Gastroesophageal sphincter (tissue), 4 donors: ENCODE measurements at regions not wholly inside any gene's neighbourhood (a gene's known extent, or its start where the extent isn't known, plus 50 kb on each side); places are given as distances from the start of the nearest gene placed in this dataset.

Experiments
- ATAC-seq: fragments of 150-250 bp; one replicate; pipeline ENCODE4 v1.9.1; 2016; ENCODE audit warnings: mild to moderate bottlenecking, moderate library complexity
- H3K27ac ChIP-seq, 4 donors: fragments of 200-600 bp; sonication (generic) in 3 of 4; 1 replicate in 3 of 4; 2 replicates in 1 of 4; pipeline ENCODE4 v1.5.1; 2016 to 2019
- H3K27me3 ChIP-seq: fragments of 200-600 bp; sonication (generic); one replicate; pipeline ENCODE4 v1.5.1; 2019
- H3K36me3 ChIP-seq, 2 donors: fragments of 200-600 bp; sonication (generic); one replicate each; pipeline ENCODE4 v1.5.1; 2019; ENCODE audit warnings: control low read depth in 1 of 2
- H3K4me1 ChIP-seq, 3 donors: fragments of 200-600 bp; sonication (generic); 1 replicate in 2 of 3; 2 replicates in 1 of 3; pipeline ENCODE4 v1.5.1; 2016 to 2019; ENCODE audit warnings: control low read depth in 2 of 3
- H3K4me3 ChIP-seq, 2 donors: fragments of 200-600 bp; sonication (generic); one replicate each; pipeline ENCODE4 v1.5.1; 2019; ENCODE audit warnings: mild to moderate bottlenecking in 1 of 2, moderate library complexity in 1 of 2
- H3K9me3 ChIP-seq, 3 donors: fragments of 200-600 bp; sonication (generic); one replicate each; pipeline ENCODE4 v1.5.1; 2017 to 2019; ENCODE audit warnings: control low read depth in 2 of 3
- EP300 ChIP-seq: sonication (generic); formaldehyde crosslinking; IDR thresholded peaks from one replicate; pipeline ENCODE4 v1.6.1; 2017; ENCODE audit warnings: antibody characterized with exemption, mild to moderate bottlenecking
- POLR2A ChIP-seq, 2 donors: fragments of 450-650 bp; IDR thresholded peaks; one replicate each; pipeline ENCODE4 v1.6.1; 2017; ENCODE audit warnings: antibody characterized with exemption in 2 of 2, mild to moderate bottlenecking in 2 of 2, moderate library complexity in 1 of 2
- POLR2AphosphoS5 ChIP-seq: sonication (generic); formaldehyde crosslinking; IDR thresholded peaks from one replicate; pipeline ENCODE4 v1.6.1; 2017; ENCODE audit warnings: antibody characterized with exemption
- WGBS, 2 donors: methylation state at CpG; one replicate each; pipeline ENCODE4 v1.1.5; 2018; ENCODE audit warnings: low coverage in 1 of 2; 5-methylcytosine and 5-hydroxymethylcytosine counted together
- TF ChIP-seq, protein P1 (sequence below), 4 experiments: fragments of 200-600 bp in 2 of 4; fragments of 450-650 bp in 2 of 4; sonication (generic) in 1 of 4; IDR thresholded peaks; one replicate each; pipeline ENCODE4 v1.5.1; 2017 to 2019; ENCODE audit warnings: antibody characterized with exemption in 4 of 4, mild to moderate bottlenecking in 2 of 4, moderate library complexity in 2 of 4

DNA sequence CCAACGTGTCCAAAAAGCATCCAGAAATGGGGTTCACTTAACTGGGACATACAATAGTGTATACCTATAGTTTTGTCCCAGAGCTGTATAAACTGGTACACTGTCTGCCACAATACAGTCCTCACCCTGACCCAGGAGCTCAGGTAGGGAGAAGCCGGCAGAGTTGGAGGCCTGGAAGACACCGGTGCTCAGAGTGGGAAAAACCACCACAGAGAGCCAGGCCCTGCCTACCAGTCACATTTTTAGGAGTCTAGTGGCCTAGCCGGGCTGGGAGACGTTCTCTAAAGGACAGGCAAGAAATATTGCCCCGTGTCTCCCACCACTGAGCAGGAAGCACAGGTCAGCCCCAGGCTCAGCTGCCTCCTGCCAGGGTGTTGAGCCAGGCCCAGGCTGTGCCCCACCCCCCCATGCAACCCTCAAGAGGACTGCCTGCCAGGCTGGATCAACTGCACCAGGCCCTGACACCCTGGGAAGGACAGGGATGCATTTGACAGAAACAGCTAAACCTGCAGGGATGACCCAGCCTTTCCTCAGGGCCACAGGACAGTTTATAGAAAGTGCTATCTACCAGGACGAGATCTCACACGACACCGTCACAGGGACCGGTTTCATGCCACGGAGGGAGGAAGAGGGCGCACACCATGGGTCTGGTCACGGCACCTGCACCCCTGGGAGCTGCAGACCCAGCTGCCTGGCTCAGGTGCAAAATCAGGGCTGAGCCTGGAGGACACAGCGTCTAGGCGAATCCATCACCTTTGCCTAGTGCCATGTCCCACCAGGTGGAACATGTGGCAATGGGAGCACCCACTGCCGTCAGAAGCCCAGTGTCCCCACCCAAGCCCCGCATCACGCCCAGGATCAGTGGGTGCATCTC lies 89.9 kb downstream of the TMEM18 start:
- WGBS, 2 donors: 75 to 88% methylated on average over 2 to 6 of the region's 18 CpGs
- no peaks in the 10 kb centered on the region for H3K36me3 ChIP-seq
- no peaks in the 10 kb centered on the region for H3K27me3 ChIP-seq
- TF ChIP-seq POLR2AphosphoS5: no peak
- TF ChIP-seq EP300: no peak
- TF ChIP-seq POLR2A (IDR thresholded peaks at IDR 0.05): no peak
- TF ChIP-seq, protein P1, sequence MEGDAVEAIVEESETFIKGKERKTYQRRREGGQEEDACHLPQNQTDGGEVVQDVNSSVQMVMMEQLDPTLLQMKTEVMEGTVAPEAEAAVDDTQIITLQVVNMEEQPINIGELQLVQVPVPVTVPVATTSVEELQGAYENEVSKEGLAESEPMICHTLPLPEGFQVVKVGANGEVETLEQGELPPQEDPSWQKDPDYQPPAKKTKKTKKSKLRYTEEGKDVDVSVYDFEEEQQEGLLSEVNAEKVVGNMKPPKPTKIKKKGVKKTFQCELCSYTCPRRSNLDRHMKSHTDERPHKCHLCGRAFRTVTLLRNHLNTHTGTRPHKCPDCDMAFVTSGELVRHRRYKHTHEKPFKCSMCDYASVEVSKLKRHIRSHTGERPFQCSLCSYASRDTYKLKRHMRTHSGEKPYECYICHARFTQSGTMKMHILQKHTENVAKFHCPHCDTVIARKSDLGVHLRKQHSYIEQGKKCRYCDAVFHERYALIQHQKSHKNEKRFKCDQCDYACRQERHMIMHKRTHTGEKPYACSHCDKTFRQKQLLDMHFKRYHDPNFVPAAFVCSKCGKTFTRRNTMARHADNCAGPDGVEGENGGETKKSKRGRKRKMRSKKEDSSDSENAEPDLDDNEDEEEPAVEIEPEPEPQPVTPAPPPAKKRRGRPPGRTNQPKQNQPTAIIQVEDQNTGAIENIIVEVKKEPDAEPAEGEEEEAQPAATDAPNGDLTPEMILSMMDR (IDR thresholded peaks at IDR 0.05): no peak
- peaks cover 0 to 22% (median 4%) of the 10 kb centered on the region in 3 donors for H3K4me1 ChIP-seq
- ATAC-seq: no peak
- H3K9me3 ChIP-seq: no peaks in the 10 kb centered on the region
- no peak overlapping the region for H3K27ac ChIP-seq
- no peak overlapping the region for H3K4me3 ChIP-seq

DNA sequence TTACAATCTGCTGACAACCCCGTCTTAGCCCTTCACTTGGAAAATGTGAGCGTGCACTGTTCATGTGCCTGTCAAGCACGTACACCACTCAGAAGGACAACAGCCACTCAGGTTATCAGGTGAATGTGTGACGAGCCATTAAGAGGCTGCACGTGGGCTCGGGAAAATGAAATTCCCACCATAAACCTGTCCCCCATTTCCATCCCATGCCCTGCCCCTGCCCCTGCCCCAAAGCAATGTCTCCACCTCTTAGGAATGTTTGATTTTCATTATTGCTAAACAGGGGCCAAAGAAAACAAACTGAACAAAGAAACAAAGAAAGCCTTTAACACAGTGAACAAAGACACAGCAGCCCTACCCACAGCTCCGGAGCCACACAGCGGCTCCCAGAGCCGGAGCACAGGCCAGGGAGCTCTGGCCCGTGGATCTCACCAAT lies 90.5 kb downstream of the TMEM18 start:
- Histone ChIP-seq H3K4me3 (no peak overlapping the region), H3K36me3 (no peaks in the 10 kb centered on the region), H3K9me3 (no peaks in the 10 kb centered on the region), H3K27me3 (no peaks in the 10 kb centered on the region), H3K4me1 (peaks cover 0 to 22% (median 4%) of the 10 kb centered on the region in 3 donors), H3K27ac (no peak overlapping the region)
- TF ChIP-seq POLR2A (IDR thresholded peaks at IDR 0.05): no peak
- TF ChIP-seq, protein P1 (IDR thresholded peaks at IDR 0.05): no peak
- TF ChIP-seq EP300: no peak
- no peak for TF ChIP-seq POLR2AphosphoS5
- no peak for ATAC-seq
- WGBS, 2 donors: 26 to 36% methylated on average over 9 to 10 of the region's 10 CpGs

DNA sequence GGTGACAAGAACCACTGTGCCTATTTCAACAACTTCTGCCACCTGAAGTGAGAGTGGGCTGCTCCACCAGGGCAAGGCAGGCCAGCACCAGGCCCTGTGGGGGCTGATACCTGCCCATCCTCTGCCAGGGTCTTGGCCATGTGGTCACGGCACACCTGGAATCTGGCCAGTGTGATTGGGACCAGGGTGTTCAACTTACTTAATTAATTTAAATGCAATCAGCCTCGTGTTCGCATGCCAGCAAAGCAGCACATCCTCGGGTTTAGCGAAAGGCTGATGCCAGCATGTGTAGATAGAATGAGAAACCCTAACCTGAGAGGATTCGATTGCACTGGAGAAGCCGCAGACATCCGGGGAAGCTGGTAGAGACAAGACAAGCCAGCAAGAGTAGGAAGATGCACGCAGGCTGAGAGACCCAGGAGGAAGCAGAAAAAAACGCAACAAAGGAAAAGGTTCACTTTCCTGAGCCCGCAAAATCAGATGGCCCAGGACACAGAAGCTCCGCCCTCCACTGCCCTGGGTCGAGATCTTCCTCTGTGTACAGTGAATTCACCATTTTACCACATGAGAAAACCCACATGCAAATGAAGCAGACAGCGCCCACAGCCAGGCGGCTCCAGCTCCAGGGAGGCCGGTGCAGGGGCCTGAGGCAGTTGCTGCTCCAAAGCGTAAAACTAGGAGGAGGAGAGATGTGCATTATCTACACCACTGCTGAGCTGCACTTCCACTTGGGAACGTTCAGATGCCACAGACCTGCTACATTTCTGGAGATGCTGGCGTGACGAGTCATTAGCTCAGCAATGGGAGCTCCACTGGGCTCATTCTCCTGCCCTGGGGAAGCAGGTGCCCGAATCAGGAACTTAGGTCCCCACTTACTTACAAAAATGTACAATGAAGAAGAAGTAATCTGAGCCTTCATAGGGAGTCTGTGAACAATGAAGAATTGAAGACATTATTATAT lies 92.1 kb downstream of the TMEM18 start:
- WGBS, 2 donors: 46 to 80% methylated on average over 10 to 11 of the region's 21 CpGs
- Histone ChIP-seq H3K27me3 (no peaks in the 10 kb centered on the region), H3K9me3 (no peaks in the 10 kb centered on the region), H3K4me1 (peaks cover 0 to 22% (median 4%) of the 10 kb centered on the region in 3 donors), H3K27ac (no peak overlapping the region), H3K4me3 (no peak overlapping the region), H3K36me3 (no peaks in the 10 kb centered on the region)
- no peak for ATAC-seq
- TF ChIP-seq EP300 (no peak), POLR2A (IDR thresholded peaks at IDR 0.05) (no peak), POLR2AphosphoS5 (no peak)
- TF ChIP-seq, protein P1 (IDR thresholded peaks at IDR 0.05): no peak

DNA sequence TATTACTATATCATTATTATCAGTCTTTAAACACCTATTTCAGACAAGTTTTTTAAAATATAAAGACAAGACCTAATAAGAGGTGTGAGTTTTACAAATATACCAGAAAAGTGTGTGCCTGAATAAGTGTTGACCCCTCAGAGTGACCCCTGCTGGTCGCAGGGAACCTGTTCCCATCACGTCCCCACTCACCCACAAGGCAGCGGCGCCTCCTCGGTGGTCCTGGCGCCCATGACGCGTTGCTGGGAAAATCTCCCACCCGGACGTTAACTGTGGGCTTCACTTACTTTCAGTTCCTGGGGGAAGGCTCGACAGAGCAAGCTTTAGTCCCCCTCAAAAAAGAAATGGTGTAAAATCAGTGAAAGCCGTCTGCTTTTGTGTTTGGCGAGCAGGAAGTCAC lies 93.5 kb downstream of the TMEM18 start:
- 69% methylated on average over 13 of the region's 13 CpGs; no CpG with 5 or more reads in 1 of the 2 donors for WGBS, 2 donors
- no peak overlapping the region for H3K27ac ChIP-seq
- no peaks in the 10 kb centered on the region for H3K9me3 ChIP-seq
- peaks cover 0 to 22% (median 4%) of the 10 kb centered on the region in 3 donors for H3K4me1 ChIP-seq
- H3K4me3 ChIP-seq: no peak overlapping the region
- H3K36me3 ChIP-seq: no peaks in the 10 kb centered on the region
- no peak for ATAC-seq
- H3K27me3 ChIP-seq: peaks cover 7% of the 10 kb centered on the region
- no peak for TF ChIP-seq POLR2A (IDR thresholded peaks at IDR 0.05)
- no peak for TF ChIP-seq POLR2AphosphoS5
- TF ChIP-seq EP300: no peak
- TF ChIP-seq, protein P1 (IDR thresholded peaks at IDR 0.05): no peak
